ENCODE measurements at regions not wholly inside any gene's neighbourhood (a gene's known extent, or its start where the extent isn't known, plus 50 kb on each side); places are given as distances from the start of the nearest gene placed in this dataset.

DNA sequence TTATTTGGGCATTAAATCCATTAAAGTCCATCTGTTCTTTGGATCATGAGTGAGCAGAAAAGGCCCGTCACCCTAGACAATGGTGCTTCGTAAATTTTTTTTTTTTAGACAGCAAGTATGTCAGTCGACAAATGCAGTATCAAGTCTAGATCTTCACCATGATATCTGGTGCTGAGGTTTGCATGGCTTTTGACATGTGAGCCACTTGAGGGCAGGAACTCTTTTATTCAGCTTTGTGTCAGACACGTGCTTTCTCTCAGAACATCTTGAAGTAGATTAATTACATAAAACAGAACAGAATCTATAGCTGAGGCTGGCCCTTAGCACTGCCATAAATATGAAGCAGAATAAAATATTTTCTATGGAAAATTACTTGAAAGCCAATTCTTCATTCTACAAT is 62.9 kb upstream of the CARD18 start:
- peaks cover 37% of the 10 kb centered on the region for H3K4me1 ChIP-seq (ENCODE audit: insufficient read depth, low read length)
- TF ChIP-seq, protein P1, sequence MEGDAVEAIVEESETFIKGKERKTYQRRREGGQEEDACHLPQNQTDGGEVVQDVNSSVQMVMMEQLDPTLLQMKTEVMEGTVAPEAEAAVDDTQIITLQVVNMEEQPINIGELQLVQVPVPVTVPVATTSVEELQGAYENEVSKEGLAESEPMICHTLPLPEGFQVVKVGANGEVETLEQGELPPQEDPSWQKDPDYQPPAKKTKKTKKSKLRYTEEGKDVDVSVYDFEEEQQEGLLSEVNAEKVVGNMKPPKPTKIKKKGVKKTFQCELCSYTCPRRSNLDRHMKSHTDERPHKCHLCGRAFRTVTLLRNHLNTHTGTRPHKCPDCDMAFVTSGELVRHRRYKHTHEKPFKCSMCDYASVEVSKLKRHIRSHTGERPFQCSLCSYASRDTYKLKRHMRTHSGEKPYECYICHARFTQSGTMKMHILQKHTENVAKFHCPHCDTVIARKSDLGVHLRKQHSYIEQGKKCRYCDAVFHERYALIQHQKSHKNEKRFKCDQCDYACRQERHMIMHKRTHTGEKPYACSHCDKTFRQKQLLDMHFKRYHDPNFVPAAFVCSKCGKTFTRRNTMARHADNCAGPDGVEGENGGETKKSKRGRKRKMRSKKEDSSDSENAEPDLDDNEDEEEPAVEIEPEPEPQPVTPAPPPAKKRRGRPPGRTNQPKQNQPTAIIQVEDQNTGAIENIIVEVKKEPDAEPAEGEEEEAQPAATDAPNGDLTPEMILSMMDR (conservative IDR thresholded peaks at IDR 0.05; ENCODE audit: low read depth, low read length), result no peak
- no peak for TF ChIP-seq EZH2phosphoT487 (IDR thresholded peaks at IDR 0.05; ENCODE audit: borderline replicate concordance, low read length)

DNA sequence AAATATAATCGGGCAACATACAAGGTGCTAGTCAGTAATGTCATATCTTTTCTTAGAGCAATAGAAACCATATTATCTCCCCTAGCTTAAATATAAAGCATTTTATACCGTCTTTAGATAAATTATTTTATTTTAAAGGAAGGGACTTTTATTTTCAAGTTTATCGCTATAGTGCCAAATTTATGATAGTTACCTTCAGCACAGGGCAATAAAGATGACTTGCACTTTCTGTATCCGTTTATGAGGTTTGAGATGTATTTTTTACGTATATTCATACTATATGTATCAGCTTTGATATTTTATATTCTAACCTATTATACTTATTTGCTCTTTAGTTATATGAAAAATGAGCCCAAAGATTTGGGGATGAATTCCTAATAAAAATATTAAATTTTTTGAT is 61.6 kb upstream of the CARD18 start:
- Histone ChIP-seq H3K79me2 (ENCODE audit: low read length) (no peaks in the 10 kb centered on the region), H3K27me3 (ENCODE audit: low read length) (no peaks in the 10 kb centered on the region), H3K27ac (ENCODE audit: low read length) (no peak overlapping the region), H3K9ac (ENCODE audit: low read length) (no peak overlapping the region), H3K9me3 (ENCODE audit: low read length) (no peaks in the 10 kb centered on the region), H3K36me3 (ENCODE audit: low read depth, low read length) (no peaks in the 10 kb centered on the region), H3K4me1 (ENCODE audit: insufficient read depth, low read length) (peaks cover 29% of the 10 kb centered on the region), H3K4me2 (ENCODE audit: low read length) (no peak overlapping the region), H4K20me1 (ENCODE audit: low read length) (no peaks in the 10 kb centered on the region), H3K9me2 (replicated peaks; ENCODE audit: low read length) (no peaks in the 10 kb centered on the region), H2AFZ (ENCODE audit: low read length) (no peak overlapping the region), H3K4me3 (ENCODE audit: low read length) (no peak overlapping the region), H3F3A (ENCODE audit: low read length, unreplicated experiment) (no peaks in the 10 kb centered on the region)
- ATAC-seq, result no peak
- intact Hi-C loops (cut with micrococcal nuclease), result loop anchor here (5.0 to 10.0 kb wide), 4 partner anchors 204 to 594 kb away; partner anchors contain the start of gene CASP4
- TF ChIP-seq EZH2 (IDR thresholded peaks at IDR 0.05; ENCODE audit: low read length, unreplicated experiment) (no peak), EZH2phosphoT487 (IDR thresholded peaks at IDR 0.05; ENCODE audit: borderline replicate concordance, low read length) (no peak)
- TF ChIP-seq, protein P1 (conservative IDR thresholded peaks at IDR 0.05; ENCODE audit: low read depth, low read length), result no peak
- ChIA-PET CTCF (no interaction called here), POLR2A (ENCODE audit: unreplicated experiment) (no interaction called here)
- no peak for DNase-seq
- BruUV-seq (replicated peaks), result no TSS peak

More for the DNA sequence above, 62.9 kb upstream of the CARD18 start:
- ChIA-PET CTCF (interaction anchor here (0.7 kb wide), 1 partner anchor 15 kb away, joined by 3 read pairs; no protein-coding TSS in a partner anchor), POLR2A (ENCODE audit: unreplicated experiment) (interaction anchor here (0.6 kb wide), 1 partner anchor 919 kb away, joined by 6 read pairs; no protein-coding TSS in a partner anchor)
- no peaks in the 10 kb centered on the region for H3K27me3 ChIP-seq (ENCODE audit: low read length)
- DNase-seq (no peak), ATAC-seq (no peak)
- H3K9ac ChIP-seq (ENCODE audit: low read length), result no peak overlapping the region
- 0 out of 2 replicates have a peak overlapping the region, but pooled peaks have one; percentile 8 for H3K4me2 ChIP-seq (ENCODE audit: low read length)
- H3K4me3 ChIP-seq (ENCODE audit: low read length), result no peak overlapping the region
- no peaks in the 10 kb centered on the region for H3K79me2 ChIP-seq (ENCODE audit: low read length)
- no peaks in the 10 kb centered on the region for H3K9me3 ChIP-seq (ENCODE audit: low read length)
- H2AFZ ChIP-seq (ENCODE audit: low read length), result no peak overlapping the region
- no peaks in the 10 kb centered on the region for H3K9me2 ChIP-seq (replicated peaks; ENCODE audit: low read length)
- no TSS peak for BruUV-seq (replicated peaks)
- intact Hi-C loops (cut with micrococcal nuclease), result loop anchor here (2.0 to 10.0 kb wide), 5 partner anchors 50 to 595 kb away; partner anchors contain the start of gene CASP4
- H3K27ac ChIP-seq (ENCODE audit: low read length), result peak overlapping the region; percentile 1; the same call in 1 of the 2 replicates
- no peaks in the 10 kb centered on the region for H4K20me1 ChIP-seq (ENCODE audit: low read length)
- no peaks in the 10 kb centered on the region for H3K36me3 ChIP-seq (ENCODE audit: low read depth, low read length)
- no peaks in the 10 kb centered on the region for H3F3A ChIP-seq (ENCODE audit: low read length, unreplicated experiment)

DNA sequence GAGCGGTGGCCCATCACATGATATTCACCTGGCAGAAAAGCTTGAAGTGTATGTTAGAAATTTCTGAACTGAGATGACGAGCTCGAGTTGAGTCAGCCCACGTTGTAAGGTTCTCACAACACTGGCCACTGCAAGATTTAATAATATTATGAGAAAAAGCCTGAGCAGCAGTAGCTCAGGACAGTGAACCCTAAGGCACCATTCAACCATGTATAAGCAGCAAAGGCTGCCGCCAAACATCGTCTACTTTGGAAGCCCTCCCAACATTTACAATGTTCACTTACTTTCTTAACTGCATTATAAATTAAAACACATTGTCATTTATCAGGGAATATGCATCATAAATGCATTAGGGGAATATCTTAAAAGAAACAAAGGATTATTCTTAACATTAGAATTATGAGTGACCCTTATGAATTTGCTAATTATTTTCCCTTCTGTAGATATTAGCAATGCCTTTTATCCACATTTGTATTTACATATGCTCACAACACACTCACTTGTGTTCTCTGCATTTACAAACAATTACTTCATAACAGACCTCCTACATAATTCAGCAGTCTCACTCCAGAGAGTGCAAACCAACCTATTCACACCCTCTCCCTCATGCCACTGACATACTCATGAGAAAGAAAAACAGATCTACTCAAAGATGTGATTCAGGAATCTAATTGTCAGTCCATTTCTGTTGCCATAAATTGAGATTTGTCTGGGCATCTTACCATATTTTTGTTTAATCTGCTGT is 57.7 kb upstream of the CARD18 start:
- no peaks in the 10 kb centered on the region for H3K9me2 ChIP-seq (replicated peaks; ENCODE audit: low read length)
- no peaks in the 10 kb centered on the region for H3K79me2 ChIP-seq (ENCODE audit: low read length)
- intact Hi-C loops (cut with micrococcal nuclease), result no loop called here
- CTCF ChIA-PET, result no interaction called here
- H2AFZ ChIP-seq (ENCODE audit: low read length), result no peak overlapping the region
- TF ChIP-seq EZH2 (IDR thresholded peaks at IDR 0.05; ENCODE audit: low read length, unreplicated experiment), result no peak
- TF ChIP-seq, protein P1 (conservative IDR thresholded peaks at IDR 0.05; ENCODE audit: low read depth, low read length), result no peak
- TF ChIP-seq EZH2phosphoT487 (IDR thresholded peaks at IDR 0.05; ENCODE audit: borderline replicate concordance, low read length), result no peak
- no peak overlapping the region for H3K4me3 ChIP-seq (ENCODE audit: low read length)
- H3K9ac ChIP-seq (ENCODE audit: low read length), result no peak overlapping the region
- no peak for DNase-seq
- H3K9me3 ChIP-seq (ENCODE audit: low read length), result no peaks in the 10 kb centered on the region
- no peak for ATAC-seq
- no peak overlapping the region for H3K27ac ChIP-seq (ENCODE audit: low read length)
- H4K20me1 ChIP-seq (ENCODE audit: low read length), result no peaks in the 10 kb centered on the region
- no peaks in the 10 kb centered on the region for H3F3A ChIP-seq (ENCODE audit: low read length, unreplicated experiment)
- no peaks in the 10 kb centered on the region for H3K36me3 ChIP-seq (ENCODE audit: low read depth, low read length)
- H3K4me2 ChIP-seq (ENCODE audit: low read length), result no peak overlapping the region
- H3K4me1 ChIP-seq (ENCODE audit: insufficient read depth, low read length), result peaks cover 12% of the 10 kb centered on the region; the same call in 1 of the 2 replicates
- H3K27me3 ChIP-seq (ENCODE audit: low read length), result no peaks in the 10 kb centered on the region
- no TSS peak for BruUV-seq (replicated peaks)
- POLR2A ChIA-PET (ENCODE audit: unreplicated experiment), result no interaction called here

Measured in PC-3 (cell line).